B cell (primary cell): ENCODE measurements at regions not wholly inside any gene's neighbourhood (a gene's known extent, or its start where the extent isn't known, plus 50 kb on each side); places are given as distances from the start of the nearest gene placed in this dataset.

ENCODE experiments used
- ATAC-seq: fragments of 200-7000 bp; cut with Tn5 transposase; one replicate; pipeline ENCODE4 v1.10.0; 2021; ENCODE audit warnings: low read depth, mild to moderate bottlenecking, moderate number of reproducible peaks, moderate library complexity
- CTCF ChIA-PET: fragments of 350-600 bp; sonication (Branson Sonifier 250); formaldehyde crosslinking; loops from one replicate; lab custom pipeline; 2021; ENCODE audit warnings: antibody characterized with exemption, inconsistent platforms; lab: Charles Lee
- POLR2A ChIA-PET: fragments of 350-600 bp; sonication (Branson Sonifier 250); formaldehyde crosslinking; loops from one replicate; lab custom pipeline; 2021; ENCODE audit warnings: antibody characterized with exemption; lab: Charles Lee
- DNase-seq: peaks from one replicate; pipeline ENCODE4 v3.0.0; 2013
- H2AFZ ChIP-seq: 2 replicates; pipeline ENCODE4 v1.6.1; 2012; ENCODE audit warnings: mild to moderate bottlenecking, low read depth, low read length; ENCODE audit not compliant: insufficient read depth, poor library complexity, severe bottlenecking
- H3K27ac ChIP-seq, 2 donors: 1 replicate in 1 of 2; 2 replicates in 1 of 2; pipeline ENCODE4 v1.5.1; 2012 to 2013; ENCODE audit warnings: low read length in 2 of 2, mild to moderate bottlenecking in 2 of 2, moderate library complexity in 1 of 2
- H3K27me3 ChIP-seq, 4 experiments: fragments of 200-600 bp in 1 of 4; sonication (generic) in 1 of 4; replicated peaks in 1 of 4; 1 replicate in 2 of 4; 2 replicates in 2 of 4; pipeline versions ENCODE4 v1.6.1 to v1.7.0; 2013 to 2016; ENCODE audit warnings: low read length in 3 of 4, mild to moderate bottlenecking in 2 of 4, mixed read lengths in 1 of 4, moderate library complexity in 1 of 4; ENCODE audit not compliant: insufficient read depth in 4 of 4, control insufficient read depth in 3 of 4; ENCODE audit errors: control extremely low read depth in 1 of 4
- H3K36me3 ChIP-seq, 2 experiments: replicated peaks in 1 of 2; 1 replicate in 1 of 2; 2 replicates in 1 of 2; pipeline versions ENCODE4 v1.6.1 to v1.7.1; 2013; ENCODE audit warnings: low read length in 1 of 2; ENCODE audit not compliant: insufficient read depth in 2 of 2, control insufficient read depth in 1 of 2; ENCODE audit errors: control extremely low read depth in 1 of 2, extremely low read depth in 1 of 2
- H3K4me1 ChIP-seq, 2 donors: fragments of 200-600 bp in 1 of 2; sonication (generic) in 1 of 2; 1 replicate in 1 of 2; 2 replicates in 1 of 2; pipeline versions ENCODE4 v1.5.1 to v1.6.1; 2013 to 2017; ENCODE audit warnings: low read length in 2 of 2; ENCODE audit not compliant: control insufficient read depth in 2 of 2, insufficient read depth in 2 of 2
- H3K4me2 ChIP-seq: replicated peaks from 2 replicates; pipeline ENCODE3; 2012; ENCODE audit warnings: mild to moderate bottlenecking, low read depth, low read length; ENCODE audit not compliant: poor library complexity, severe bottlenecking
- H3K4me3 ChIP-seq, 5 experiments: fragments of 200-600 bp in 1 of 5; sonication (generic) in 1 of 5; 1 replicate in 3 of 5; 2 replicates in 2 of 5; pipeline versions ENCODE4 v1.5.1 to v1.7.0; 2011 to 2016; ENCODE audit warnings: low read length in 4 of 5, mild to moderate bottlenecking in 4 of 5, low read depth in 2 of 5, control low read depth in 1 of 5, moderate library complexity in 1 of 5; ENCODE audit not compliant: insufficient read depth in 1 of 5; ENCODE audit errors: control extremely low read depth in 1 of 5, extremely low read depth in 1 of 5
- H3K79me2 ChIP-seq: fragments of 200-600 bp; sonication (generic); one replicate; pipeline ENCODE4 v1.6.0; 2016; ENCODE audit warnings: low read length; ENCODE audit not compliant: control insufficient read depth, insufficient read depth
- H3K9ac ChIP-seq: fragments of 200-600 bp; sonication (generic); 2 replicates; pipeline ENCODE4 v1.6.1; 2017; ENCODE audit warnings: mild to moderate bottlenecking, low read length, moderate library complexity
- H3K9me3 ChIP-seq, 3 donors: one replicate each; pipeline versions ENCODE4 v1.6.1 to v1.7.1; 2013; ENCODE audit warnings: low read length in 2 of 3; ENCODE audit not compliant: control insufficient read depth in 2 of 3, insufficient read depth in 1 of 3; ENCODE audit errors: control extremely low read depth in 1 of 3
- H4K20me1 ChIP-seq: 2 replicates; pipeline ENCODE4 v1.6.0; 2012; ENCODE audit warnings: mild to moderate bottlenecking, low read length; ENCODE audit not compliant: insufficient read depth, control insufficient read depth, poor library complexity, severe bottlenecking
- H3K27ac Mint-ChIP-seq: one replicate; pipeline ENCODE4 v1.8.0; 2021; ENCODE audit warnings: mixed read lengths
- H3K27me3 Mint-ChIP-seq: one replicate; pipeline ENCODE4 v1.8.0; 2021; ENCODE audit warnings: mixed read lengths
- H3K4me1 Mint-ChIP-seq: one replicate; pipeline ENCODE4 v1.8.0; 2021; ENCODE audit warnings: mixed read lengths
- H3K4me3 Mint-ChIP-seq: one replicate; pipeline ENCODE4 v1.8.0; 2021; ENCODE audit warnings: mixed read lengths
- H3K9me3 Mint-ChIP-seq: one replicate; pipeline ENCODE4 v1.8.0; 2022; ENCODE audit warnings: mixed read lengths; ENCODE audit not compliant: insufficient read depth
- CTCF ChIP-seq: fragments of 200-600 bp; IDR thresholded peaks from one replicate; pipeline ENCODE4 v1.8.0; 2022; ENCODE audit warnings: antibody characterized with exemption, mild to moderate bottlenecking
- EZH2 ChIP-seq: IDR thresholded peaks from 2 replicates; pipeline ENCODE4 v1.6.1; 2012; ENCODE audit warnings: borderline replicate concordance, low read depth, mild to moderate bottlenecking, moderate library complexity, low read length; ENCODE audit not compliant: insufficient read depth, poor library complexity, severe bottlenecking
- WGBS: methylation state at CpG from one replicate; pipeline ENCODE4 v1.1.5; 2013; ENCODE audit warnings: missing lambda C conversion rate; ENCODE audit not compliant: insufficient coverage; 5-methylcytosine and 5-hydroxymethylcytosine counted together
- intact Hi-C: fragments of 100-400 bp; cut with micrococcal nuclease; formaldehyde crosslinking; loops from one replicate; pipeline ENCODE4 v1.10.0; 2022

- H2AFZ ChIP-seq: no peak overlapping the region
- Mint-ChIP-seq H3K9me3 (peaks cover 2% of the 10 kb centered on the region), H3K4me1 (no peaks in the 10 kb centered on the region), H3K27ac (no peak overlapping the region), H3K4me3 (no peak overlapping the region), H3K27me3 (peaks cover 14% of the 10 kb centered on the region)
- no peak overlapping the region for H3K27ac ChIP-seq
- DNase-seq: no peak
- H3K9me3 ChIP-seq: no peaks in the 10 kb centered on the region
- peaks cover 0 to 3% (median 0%) of the 10 kb centered on the region in 4 experiments for H3K27me3 ChIP-seq
- intact Hi-C loops: no loop called here
- H3K9ac ChIP-seq: no peak overlapping the region
- H4K20me1 ChIP-seq: no peaks in the 10 kb centered on the region
- no peak overlapping the region for H3K4me3 ChIP-seq
- ATAC-seq: no peak
- TF ChIP-seq EZH2: no peak
- H3K4me1 ChIP-seq: no peaks in the 10 kb centered on the region
- ChIA-PET POLR2A (no interaction called here), CTCF (no interaction called here)
- H3K4me2 ChIP-seq: no peak overlapping the region
- H3K36me3 ChIP-seq: no peaks in the 10 kb centered on the region
- WGBS: 100% methylated on average over 1 of the region's 3 CpGs
- no peaks in the 10 kb centered on the region for H3K79me2 ChIP-seq
Measured at GRCh38 chr6:7000825-7001777, 106.7 kb upstream of the RREB1 start.

GRCh38 chr6:7003041-7003440 is 104.7 kb upstream of the RREB1 start:
- 95% methylated on average over 8 of the region's 9 CpGs for WGBS
- H3K27me3 Mint-ChIP-seq: peaks cover 11% of the 10 kb centered on the region
- TF ChIP-seq CTCF: no peak
- no peak for TF ChIP-seq EZH2
- DNase-seq (no peak), ATAC-seq (no peak)
- H3K27ac Mint-ChIP-seq: no peak overlapping the region
- POLR2A ChIA-PET: no interaction called here
- no peak overlapping the region for H3K4me2 ChIP-seq
- H3K27me3 ChIP-seq: peaks cover 0 to 3% (median 0%) of the 10 kb centered on the region in 4 experiments
- CTCF ChIA-PET: no interaction called here
- H3K9me3 ChIP-seq: no peaks in the 10 kb centered on the region
- H3K36me3 ChIP-seq: no peaks in the 10 kb centered on the region
- H2AFZ ChIP-seq: no peak overlapping the region
- H3K4me3 ChIP-seq: no peak overlapping the region
- H3K9ac ChIP-seq: no peak overlapping the region
- H3K4me3 Mint-ChIP-seq: no peak overlapping the region
- no peaks in the 10 kb centered on the region for H3K4me1 Mint-ChIP-seq
- no peaks in the 10 kb centered on the region for H3K79me2 ChIP-seq
- no peaks in the 10 kb centered on the region for H4K20me1 ChIP-seq
- H3K9me3 Mint-ChIP-seq: peaks cover 2% of the 10 kb centered on the region
- intact Hi-C loops: no loop called here
- no peaks in the 10 kb centered on the region for H3K4me1 ChIP-seq
- H3K27ac ChIP-seq: no peak overlapping the region
